VCaP (cell line): ENCODE measurements at regions not wholly inside any gene's neighbourhood (a gene's known extent, or its start where the extent isn't known, plus 50 kb on each side); places are given as distances from the start of the nearest gene placed in this dataset.
"Not testable (repeated sequence)": the region's sequence is repeated elsewhere in the genome, so short reads cannot be mapped to it uniquely, and the experiment has no call there.

Experiments used
- H3K27ac ChIP-seq: fragments of 450-650 bp; 2 replicates; pipeline ENCODE4 v1.5.1; 2017
- CTCF ChIP-seq: fragments of 450-650 bp; conservative IDR thresholded peaks from 2 replicates; pipeline ENCODE4 v1.5.1; 2017; ENCODE audit warnings: mild to moderate bottlenecking, moderate library complexity

DNA sequence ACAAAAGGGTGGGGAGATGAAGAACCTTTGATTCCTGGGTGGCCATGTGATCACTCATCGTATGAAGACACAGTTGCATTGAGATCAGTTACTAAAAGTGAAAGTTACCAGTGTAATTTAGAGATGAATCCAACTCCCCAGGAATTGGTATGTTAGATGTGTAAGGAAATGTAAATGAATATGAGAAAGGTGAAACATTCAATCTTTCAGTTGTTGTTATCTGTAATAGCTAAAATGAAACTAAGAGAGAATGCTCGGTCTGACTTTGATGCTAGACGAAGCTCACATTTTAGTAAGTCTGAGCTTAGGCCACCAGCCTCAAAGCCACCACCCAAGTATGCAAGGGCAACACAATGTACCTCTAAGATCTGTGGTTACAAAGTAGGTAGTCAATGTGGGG is 194.3 kb upstream of the POF1B start:
- TF ChIP-seq CTCF = no peak
- H3K27ac ChIP-seq = no peak overlapping the region

DNA sequence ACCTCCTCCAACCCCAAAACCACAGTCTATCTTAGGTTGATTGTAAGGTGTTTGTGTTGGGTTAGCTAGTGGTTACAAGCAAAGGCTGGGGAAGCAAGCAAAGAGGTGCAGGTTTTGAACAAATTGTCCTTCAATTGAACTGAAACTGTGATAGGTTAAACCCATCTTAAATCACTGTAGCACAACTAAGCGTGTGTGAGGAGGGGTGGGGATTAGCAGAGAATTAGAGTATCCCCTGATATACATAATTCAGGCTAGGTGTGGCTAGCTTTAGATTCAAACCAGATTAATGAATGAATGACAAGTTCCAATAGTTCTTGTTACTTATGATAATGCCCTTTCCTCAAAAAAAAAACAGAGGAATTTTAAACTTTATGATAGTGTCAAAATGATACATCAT is 191.0 kb upstream of the POF1B start:
- TF ChIP-seq CTCF = no peak
- H3K27ac ChIP-seq = no peak overlapping the region

GRCh38 chrX:85569686-85570085 is 190.2 kb upstream of the POF1B start:
- no peak overlapping the region for H3K27ac ChIP-seq

DNA sequence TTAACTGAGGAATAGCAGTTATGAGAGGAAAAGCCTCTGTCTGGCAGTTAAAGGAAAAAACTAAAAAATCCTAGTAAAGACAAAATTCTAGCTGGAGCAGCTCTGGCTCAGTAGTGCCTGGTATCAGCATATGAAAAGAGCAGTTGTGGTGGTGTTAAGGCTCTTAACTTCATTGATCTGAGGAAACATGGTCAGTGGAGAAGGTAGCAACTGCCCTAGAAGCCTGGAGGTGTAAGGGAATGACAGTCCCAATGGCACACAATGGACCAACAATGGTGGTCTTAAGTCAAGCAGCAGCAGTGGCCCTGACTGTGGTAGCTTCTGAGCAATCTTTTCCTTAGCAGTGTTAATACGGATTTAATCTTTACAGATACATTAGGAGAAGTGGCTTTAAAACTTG is 189.6 kb upstream of the POF1B start:
- TF ChIP-seq CTCF = no peak

More at GRCh38 chrX:85569686-85570085, 190.2 kb upstream of the POF1B start:
- no peak for TF ChIP-seq CTCF

GRCh38 chrX:85561231-85561630 is 181.8 kb upstream of the POF1B start:
- no peak for TF ChIP-seq CTCF
- H3K27ac ChIP-seq = no peak overlapping the region

More for the DNA sequence above, 189.6 kb upstream of the POF1B start:
- no peak overlapping the region for H3K27ac ChIP-seq

DNA sequence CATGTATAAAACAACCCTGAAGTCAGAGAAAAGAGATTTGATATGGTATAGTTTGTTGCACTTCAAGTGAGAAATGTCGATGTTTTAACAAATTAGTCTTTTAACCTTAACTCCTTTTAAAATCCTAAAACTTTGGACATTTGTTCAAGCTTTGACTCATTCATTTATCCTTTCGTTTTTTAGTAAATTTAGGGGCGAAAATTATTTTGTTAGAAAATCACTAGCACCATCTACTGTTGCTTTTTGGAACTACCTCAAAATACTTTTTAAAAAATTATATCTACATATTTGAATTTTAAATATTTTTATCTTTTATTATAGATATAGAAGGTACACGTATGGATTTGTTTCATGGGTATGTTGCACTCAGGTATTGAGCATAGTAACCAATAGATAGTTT is 165.1 kb upstream of the POF1B start:
- no peak overlapping the region for H3K27ac ChIP-seq

GRCh38 chrX:85543866-85544265 is 164.4 kb upstream of the POF1B start:
- H3K27ac ChIP-seq = no peak overlapping the region
- no peak for TF ChIP-seq CTCF

More for the DNA sequence above, 165.1 kb upstream of the POF1B start:
- TF ChIP-seq CTCF = peak; percentile 69

- not testable (repeated sequence) for H3K27ac ChIP-seq
These were observed 149.7 kb upstream of the POF1B start for GRCh38 chrX:85529141-85529540.
